ENCODE measurements at regions not wholly inside any gene's neighbourhood (a gene's known extent, or its start where the extent isn't known, plus 50 kb on each side); places are given as distances from the start of the nearest gene placed in this dataset.

- no peaks in the 10 kb centered on the region for H3K27me3 Mint-ChIP-seq (ENCODE audit: unreplicated experiment)
- TF ChIP-seq CTCF (IDR thresholded peaks at IDR 0.05; ENCODE audit: unreplicated experiment): no peak
- no peaks in the 10 kb centered on the region for H3K9me3 Mint-ChIP-seq (ENCODE audit: unreplicated experiment)
- no peaks in the 10 kb centered on the region for H3K36me3 Mint-ChIP-seq (ENCODE audit: low read depth, unreplicated experiment)
- no peak overlapping the region for H3K27ac Mint-ChIP-seq (ENCODE audit: unreplicated experiment)
- H3K4me3 Mint-ChIP-seq (ENCODE audit: unreplicated experiment): no peak overlapping the region
- H3K4me1 Mint-ChIP-seq (ENCODE audit: unreplicated experiment): no peaks in the 10 kb centered on the region
- no peak for DNase-seq (ENCODE audit: low spot score)
These were observed 66.9 kb upstream of the USP24 start for GRCh38 chr1:55282058-55282457.

- H3K4me3 Mint-ChIP-seq (ENCODE audit: unreplicated experiment): no peak overlapping the region
- no peaks in the 10 kb centered on the region for H3K36me3 Mint-ChIP-seq (ENCODE audit: low read depth, unreplicated experiment)
- no peaks in the 10 kb centered on the region for H3K9me3 Mint-ChIP-seq (ENCODE audit: unreplicated experiment)
- H3K27me3 Mint-ChIP-seq (ENCODE audit: unreplicated experiment): no peaks in the 10 kb centered on the region
- no peak overlapping the region for H3K27ac Mint-ChIP-seq (ENCODE audit: unreplicated experiment)
- no peaks in the 10 kb centered on the region for H3K4me1 Mint-ChIP-seq (ENCODE audit: unreplicated experiment)
- no peak for DNase-seq (ENCODE audit: low spot score)
- no peak for TF ChIP-seq CTCF (IDR thresholded peaks at IDR 0.05; ENCODE audit: unreplicated experiment)
These were observed 65.6 kb upstream of the USP24 start for GRCh38 chr1:55280731-55281130.

- Mint-ChIP-seq H3K4me3 (ENCODE audit: unreplicated experiment) (no peak overlapping the region), H3K27me3 (ENCODE audit: unreplicated experiment) (no peaks in the 10 kb centered on the region), H3K4me1 (ENCODE audit: unreplicated experiment) (no peaks in the 10 kb centered on the region), H3K36me3 (ENCODE audit: low read depth, unreplicated experiment) (no peaks in the 10 kb centered on the region), H3K9me3 (ENCODE audit: unreplicated experiment) (no peaks in the 10 kb centered on the region), H3K27ac (ENCODE audit: unreplicated experiment) (no peak overlapping the region)
- no peak for TF ChIP-seq CTCF (IDR thresholded peaks at IDR 0.05; ENCODE audit: unreplicated experiment)
- no peak for DNase-seq (ENCODE audit: low spot score)
These were observed 64.5 kb upstream of the USP24 start for GRCh38 chr1:55279627-55280026.

DNA sequence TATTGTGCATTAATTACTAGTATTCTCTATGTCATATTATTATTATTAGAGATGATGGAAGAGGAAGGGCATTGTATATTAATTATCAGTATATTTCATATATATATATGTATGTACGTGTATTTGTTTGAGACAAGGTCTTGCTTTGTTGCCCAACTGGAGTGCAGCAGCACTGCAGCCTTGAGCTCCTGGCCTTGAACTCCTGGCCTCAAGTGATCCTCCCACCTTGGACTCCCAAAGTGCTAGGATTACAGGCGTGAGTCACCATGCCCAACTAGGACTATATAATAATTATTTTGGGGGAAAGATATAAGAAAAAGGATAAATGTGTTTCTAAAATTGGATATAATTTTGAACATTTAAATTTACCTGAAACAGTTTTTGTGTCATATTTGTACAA is 63.2 kb upstream of the USP24 start:
- no peaks in the 10 kb centered on the region for H3K27me3 Mint-ChIP-seq (ENCODE audit: unreplicated experiment)
- H3K36me3 Mint-ChIP-seq (ENCODE audit: low read depth, unreplicated experiment): no peaks in the 10 kb centered on the region
- H3K9me3 Mint-ChIP-seq (ENCODE audit: unreplicated experiment): no peaks in the 10 kb centered on the region
- no peaks in the 10 kb centered on the region for H3K4me1 Mint-ChIP-seq (ENCODE audit: unreplicated experiment)
- no peak for DNase-seq (ENCODE audit: low spot score)
- no peak overlapping the region for H3K27ac Mint-ChIP-seq (ENCODE audit: unreplicated experiment)
- no peak for TF ChIP-seq CTCF (IDR thresholded peaks at IDR 0.05; ENCODE audit: unreplicated experiment)
- no peak overlapping the region for H3K4me3 Mint-ChIP-seq (ENCODE audit: unreplicated experiment)

DNA sequence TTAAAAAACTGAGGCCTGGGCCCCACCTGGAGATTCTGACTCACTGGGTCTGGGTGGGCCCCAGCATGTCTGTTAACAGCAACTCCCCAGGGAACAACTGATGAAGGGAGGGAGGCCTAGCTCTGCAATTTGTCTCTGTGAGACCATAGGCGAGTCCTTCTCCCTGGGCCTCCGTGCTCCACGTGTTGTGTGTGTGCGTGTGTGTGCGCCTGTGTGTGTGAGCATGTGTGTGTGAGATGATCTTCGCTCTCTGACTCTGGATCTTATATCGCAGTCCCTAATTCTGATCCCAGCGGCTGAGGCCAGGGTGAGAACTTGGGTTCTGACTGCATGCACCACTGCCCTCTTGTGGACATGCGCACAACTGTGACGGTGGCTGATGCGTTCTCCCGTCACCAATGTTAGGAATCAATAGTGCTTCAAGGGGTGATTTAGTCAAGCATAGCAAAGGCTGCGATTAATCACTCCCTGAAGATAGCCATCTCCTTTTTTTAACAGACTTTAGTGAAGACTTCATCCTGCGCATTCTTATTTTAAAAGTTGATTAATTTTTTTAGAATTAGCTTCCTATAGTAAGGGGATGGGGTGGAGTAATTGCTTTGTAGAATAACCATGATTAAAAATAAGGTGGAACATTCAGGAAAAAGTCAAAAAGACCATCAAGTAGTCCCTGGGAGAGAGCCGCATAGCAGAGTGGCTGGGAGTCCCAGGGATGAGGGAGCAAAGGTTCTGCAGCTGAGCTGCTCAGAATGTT is 62.4 kb upstream of the USP24 start:
- peak; percentile 85 for DNase-seq (ENCODE audit: low spot score)

More for the DNA sequence above, 62.4 kb upstream of the USP24 start:
- no peaks in the 10 kb centered on the region for H3K4me1 Mint-ChIP-seq (ENCODE audit: unreplicated experiment)
- H3K4me3 Mint-ChIP-seq (ENCODE audit: unreplicated experiment): no peak overlapping the region
- H3K9me3 Mint-ChIP-seq (ENCODE audit: unreplicated experiment): no peaks in the 10 kb centered on the region
- no peaks in the 10 kb centered on the region for H3K27me3 Mint-ChIP-seq (ENCODE audit: unreplicated experiment)
- peak; percentile 62 for TF ChIP-seq CTCF (IDR thresholded peaks at IDR 0.05; ENCODE audit: unreplicated experiment)
- H3K27ac Mint-ChIP-seq (ENCODE audit: unreplicated experiment): no peak overlapping the region
- H3K36me3 Mint-ChIP-seq (ENCODE audit: low read depth, unreplicated experiment): no peaks in the 10 kb centered on the region

Data from endothelial cell (in vitro differentiated cells).